BJ (cell line): ENCODE measurements at regions not wholly inside any gene's neighbourhood (a gene's known extent, or its start where the extent isn't known, plus 50 kb on each side); places are given as distances from the start of the nearest gene placed in this dataset.

ENCODE experiments used
- CTCF ChIA-PET: fragments of 350-600 bp; formaldehyde crosslinking; extraction: SDS; loops from one replicate; lab custom pipeline; 2021; ENCODE audit warnings: antibody characterized with exemption, inconsistent platforms; lab: Yijun Ruan, JAX
- POLR2A ChIA-PET: fragments of 300-600 bp; sonication (Branson Sonifier 250); formaldehyde crosslinking; extraction: SDS; loops from one replicate; lab custom pipeline; 2021; ENCODE audit warnings: antibody characterized with exemption; lab: Charles Lee
- DNase-seq: peaks from one replicate; pipeline ENCODE4 v3.0.0-alpha.2; 2011; ENCODE audit warnings: low read depth
- H3K27me3 ChIP-seq: 2 replicates; pipeline ENCODE4 v1.6.0; 2011; ENCODE audit warnings: low read length; ENCODE audit not compliant: control insufficient read depth, insufficient read depth
- H3K36me3 ChIP-seq: 2 replicates; pipeline ENCODE4 v1.5.1; 2011; ENCODE audit warnings: low read length; ENCODE audit not compliant: control insufficient read depth, insufficient read depth
- H3K4me3 ChIP-seq: 2 replicates; pipeline ENCODE4 v1.5.1; 2011; ENCODE audit warnings: low read depth, mild to moderate bottlenecking, control low read depth, low read length
- CTCF ChIP-seq: IDR thresholded peaks from 2 replicates; pipeline ENCODE4 v1.5.1; 2011; ENCODE audit warnings: low read depth, mild to moderate bottlenecking, control low read depth, inconsistent platforms, low read length, moderate library complexity; ENCODE audit not compliant: insufficient read depth

GRCh38 chr11:119547511-119547910, 124.5 kb upstream of the THY1 start:
- CTCF ChIA-PET: interaction anchor here (1.3 to 2.6 kb wide), 2 partner anchors 14 to 182 kb away, joined by 3 to 20 read pairs; no protein-coding TSS in a partner anchor
- Histone ChIP-seq H3K4me3 (no peak overlapping the region), H3K36me3 (no peaks in the 10 kb centered on the region), H3K27me3 (no peaks in the 10 kb centered on the region)
- POLR2A ChIA-PET: no interaction called here
- DNase-seq: no peak
- TF ChIP-seq CTCF: no peak

GRCh38 chr11:119545978-119546915, 123.3 kb upstream of the THY1 start:
- no peaks in the 10 kb centered on the region for H3K27me3 ChIP-seq
- H3K4me3 ChIP-seq: no peak overlapping the region
- no peak for TF ChIP-seq CTCF
- ChIA-PET POLR2A (no interaction called here), CTCF (interaction anchor here (0.7 to 2.6 kb wide), 5 partner anchors 10 to 184 kb away, joined by 3 to 20 read pairs (median 3); no protein-coding TSS in a partner anchor)
- no peaks in the 10 kb centered on the region for H3K36me3 ChIP-seq
- DNase-seq: no peak

GRCh38 chr11:119540370-119541125, 117.6 kb upstream of the THY1 start:
- ChIA-PET CTCF (interaction anchor here (1.1 kb wide), 1 partner anchor 19 kb away, joined by 5 read pairs; no protein-coding TSS in a partner anchor), POLR2A (no interaction called here)
- Histone ChIP-seq H3K36me3 (no peaks in the 10 kb centered on the region), H3K4me3 (no peak overlapping the region), H3K27me3 (peaks cover 12% of the 10 kb centered on the region)
- no peak for DNase-seq
- no peak for TF ChIP-seq CTCF

- ChIA-PET CTCF (interaction anchor here (0.6 to 3.4 kb wide), 2 partner anchors 38 to 59 kb away, joined by 3 to 20 read pairs; no protein-coding TSS in a partner anchor), POLR2A (no interaction called here)
- Histone ChIP-seq H3K4me3 (no peak overlapping the region), H3K36me3 (no peaks in the 10 kb centered on the region), H3K27me3 (peaks cover 12% of the 10 kb centered on the region)
- no peak for DNase-seq
- TF ChIP-seq CTCF: no peak
These were observed 116.6 kb upstream of the THY1 start for GRCh38 chr11:119539583-119539982.
